ENCODE measurements at regions not wholly inside any gene's neighbourhood (a gene's known extent, or its start where the extent isn't known, plus 50 kb on each side); places are given as distances from the start of the nearest gene placed in this dataset.

DNA sequence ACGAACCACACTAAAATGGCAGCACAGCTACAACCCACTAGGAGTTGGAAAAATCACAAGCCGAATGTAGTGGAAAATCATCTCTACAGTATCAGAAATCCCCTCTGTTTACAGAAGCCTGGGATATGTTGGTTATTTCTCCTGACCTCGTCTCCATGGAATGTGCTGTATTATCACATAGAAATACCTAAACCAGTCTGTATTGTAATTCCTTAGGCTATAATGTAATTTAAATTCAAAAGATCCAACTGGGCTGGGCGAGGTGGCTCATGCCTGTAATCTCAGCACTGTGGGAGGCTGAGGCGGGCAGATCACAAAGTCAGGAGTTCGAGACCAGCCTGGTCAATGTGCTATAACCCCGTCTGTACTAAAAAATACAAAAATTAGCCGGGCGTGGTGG lies 244.8 kb upstream of the MPDZ start:
- no peak for DNase-seq

DNA sequence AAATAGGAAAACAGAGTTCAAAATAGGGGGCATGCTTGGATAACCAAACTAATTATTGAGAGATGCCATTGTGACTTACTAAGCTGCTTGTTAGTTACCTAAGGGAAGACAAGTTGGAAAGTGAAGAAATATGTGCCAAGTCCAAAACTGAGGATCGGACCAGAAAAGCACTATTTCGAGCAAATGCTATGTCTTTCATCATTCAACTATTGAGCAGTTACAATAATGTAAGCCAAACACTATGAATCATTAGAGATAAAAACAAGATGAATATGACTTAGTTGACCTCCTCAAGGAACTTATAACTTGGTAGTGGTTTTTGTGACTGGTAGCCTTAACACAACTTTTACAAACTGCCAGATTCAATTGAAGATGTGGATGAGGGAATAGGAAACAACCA lies 240.6 kb upstream of the MPDZ start:
- no peak for DNase-seq

DNA sequence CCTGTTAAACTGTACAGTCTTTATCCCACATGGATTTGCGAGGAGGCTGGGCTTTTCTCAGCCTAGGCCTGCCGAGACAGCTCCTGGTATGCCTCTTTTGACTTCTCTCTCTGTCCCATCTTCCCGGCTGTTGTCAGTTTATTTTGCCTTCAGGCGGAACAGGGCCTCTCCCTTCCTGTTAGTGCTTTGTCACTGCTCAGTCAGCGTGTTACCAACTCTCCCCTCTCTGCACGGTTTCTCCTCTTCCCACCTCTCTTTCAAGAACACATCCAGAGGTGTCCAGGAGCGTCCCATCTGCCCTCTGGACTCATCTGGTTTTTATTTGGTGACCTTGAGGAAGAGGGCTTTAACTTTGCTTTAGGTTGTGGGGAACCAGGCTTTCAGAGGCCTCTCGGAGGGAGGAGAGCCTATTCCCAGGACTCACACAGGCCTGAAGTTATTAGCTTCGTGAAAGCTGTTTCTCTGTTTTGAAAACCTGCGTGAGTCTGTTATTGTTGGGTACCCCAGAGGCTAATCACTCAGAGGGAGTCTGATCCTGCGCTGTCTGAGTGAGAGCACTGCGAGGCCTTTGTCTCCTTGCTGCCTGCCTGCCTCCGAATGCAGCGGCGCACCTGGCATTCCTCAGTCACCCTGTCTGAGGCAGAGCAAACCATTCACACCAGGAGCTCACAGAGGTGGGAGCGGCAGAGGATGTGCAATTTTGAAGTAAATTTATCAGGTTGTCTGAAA lies 234.4 kb upstream of the MPDZ start:
- no peak for DNase-seq

DNA sequence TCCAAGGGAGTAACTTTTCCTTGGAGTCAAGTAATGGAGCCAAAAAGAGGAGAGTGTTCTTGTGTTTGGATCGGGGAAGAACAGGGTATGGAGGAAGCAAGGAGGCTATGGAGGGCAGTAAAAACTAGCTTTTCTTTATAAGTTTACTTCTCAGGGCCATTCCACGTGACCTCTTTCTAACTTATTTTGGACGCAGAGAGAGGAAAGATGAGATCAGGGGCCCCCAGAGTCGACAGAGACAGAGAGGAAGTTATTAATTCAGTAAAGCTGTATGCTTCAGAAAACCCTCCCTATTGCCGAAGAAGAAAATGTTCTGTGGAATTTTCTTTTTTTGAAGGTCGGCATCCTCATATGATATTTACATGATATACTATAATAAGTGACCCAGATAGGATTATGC lies 233.8 kb upstream of the MPDZ start:
- DNase-seq = no peak

DNA sequence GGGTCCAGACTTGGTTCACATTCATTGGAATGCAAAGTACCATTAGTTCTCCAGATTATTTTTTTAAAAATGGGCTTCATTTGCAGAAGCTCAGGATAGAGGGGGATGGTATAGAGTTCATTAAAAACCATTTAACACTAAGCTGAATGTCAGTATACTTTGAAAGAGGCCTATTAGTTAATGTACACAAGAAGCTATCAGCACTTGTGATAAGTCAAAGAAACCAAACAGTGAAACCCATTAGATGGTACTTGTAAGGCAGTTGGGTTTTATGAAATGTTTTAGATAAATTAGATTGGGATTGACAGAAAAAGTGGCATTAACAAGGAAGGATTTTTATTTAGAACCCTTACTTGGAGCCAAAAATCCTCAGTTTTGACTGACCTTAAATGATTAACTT lies 229.2 kb upstream of the MPDZ start:
- no peak for DNase-seq

DNA sequence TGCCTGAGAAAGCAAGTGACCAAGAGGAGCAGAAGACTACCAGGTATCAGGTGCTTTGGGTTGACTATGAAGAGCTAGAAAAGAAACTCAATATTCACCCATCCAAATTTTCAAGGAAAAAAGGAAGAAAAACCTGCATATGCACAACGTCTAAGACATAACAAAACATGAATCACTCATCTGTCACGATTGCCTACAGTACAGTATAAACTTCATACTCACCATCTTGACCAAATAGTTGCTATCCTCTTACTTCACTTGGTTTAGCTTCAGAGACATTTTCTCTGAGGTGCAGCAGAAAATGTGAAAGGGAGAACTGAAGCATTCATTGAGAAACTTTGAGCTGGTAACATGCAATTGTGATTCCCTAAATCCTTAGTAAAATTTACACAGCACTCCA lies 228.6 kb upstream of the MPDZ start:
- DNase-seq = no peak

DNA sequence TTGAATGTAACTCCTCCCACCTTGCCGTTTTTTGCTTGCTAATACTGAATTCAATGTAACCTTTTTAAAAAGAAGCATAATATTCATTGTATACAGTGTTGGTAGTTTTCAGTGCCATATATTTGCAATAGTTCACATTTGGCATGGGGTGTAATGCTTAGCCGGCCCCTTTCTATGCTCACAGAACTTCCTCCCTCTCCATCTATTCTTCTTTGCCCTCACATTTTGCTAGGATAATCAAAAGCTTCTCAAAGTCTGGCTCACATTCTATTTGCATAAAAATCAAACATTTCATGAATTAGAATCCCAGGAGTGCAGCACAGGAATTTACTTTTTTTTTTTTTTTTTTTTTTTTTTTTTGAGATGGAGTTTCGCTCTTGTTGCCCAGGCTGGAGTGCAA lies 226.3 kb upstream of the MPDZ start:
- DNase-seq = no peak

DNA sequence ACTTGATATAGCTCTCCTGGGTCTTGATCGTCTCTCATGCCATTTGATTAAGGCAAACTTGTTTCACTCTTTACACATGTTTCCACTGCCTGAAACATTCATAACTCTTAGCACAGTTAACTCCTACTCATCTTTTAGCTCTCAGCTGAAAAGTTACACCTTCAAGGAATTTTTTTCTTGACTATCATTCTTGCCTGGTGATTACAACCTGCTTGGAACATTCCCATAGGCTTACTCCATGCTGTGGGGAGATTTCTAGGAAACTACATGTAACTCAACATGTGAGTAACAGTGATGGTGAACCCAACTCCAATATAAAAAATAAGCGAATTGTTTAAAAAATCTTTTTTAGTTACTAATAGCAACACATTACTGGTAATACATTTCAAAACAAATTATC lies 224.1 kb upstream of the MPDZ start:
- DNase-seq = no peak

DNA sequence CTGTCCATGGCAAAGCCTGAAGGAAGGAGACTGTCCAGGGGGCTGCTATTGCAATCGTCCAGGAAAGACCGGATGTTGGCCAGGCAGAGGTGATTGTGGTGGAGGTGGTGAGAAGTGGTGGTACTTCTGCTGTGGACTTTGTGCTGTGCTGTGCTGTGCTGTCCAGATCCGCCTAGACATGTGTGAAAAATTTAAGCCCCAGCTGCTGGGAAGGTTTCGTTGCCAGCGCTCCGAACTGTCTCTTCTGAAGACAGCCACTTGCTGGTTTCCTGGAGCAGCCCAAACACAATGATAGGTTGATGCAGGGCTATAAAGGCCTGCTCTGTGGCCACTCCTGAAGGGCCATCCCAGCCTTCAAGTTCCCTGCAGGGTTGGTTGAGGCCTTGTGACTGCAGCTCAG lies 223.0 kb upstream of the MPDZ start:
- DNase-seq = no peak

DNA sequence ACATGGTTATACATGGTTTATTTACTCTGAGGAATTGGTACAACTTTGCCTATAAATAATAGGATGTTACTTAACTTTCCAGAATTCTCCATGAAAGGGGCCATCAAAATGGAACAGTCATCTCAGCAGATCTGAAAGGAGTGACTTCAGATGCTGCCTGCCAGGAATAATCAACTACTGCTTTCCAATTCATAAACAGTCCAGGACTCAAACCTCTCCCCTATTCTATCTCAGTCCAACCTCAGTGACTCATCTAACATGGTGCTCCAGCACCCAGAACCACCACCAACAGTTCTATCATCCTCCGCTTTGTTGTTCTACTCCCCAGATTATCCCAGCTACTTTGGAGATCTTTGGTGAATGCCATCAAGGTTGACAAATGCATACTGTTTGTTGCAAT lies 221.5 kb upstream of the MPDZ start:
- DNase-seq = no peak

DNA sequence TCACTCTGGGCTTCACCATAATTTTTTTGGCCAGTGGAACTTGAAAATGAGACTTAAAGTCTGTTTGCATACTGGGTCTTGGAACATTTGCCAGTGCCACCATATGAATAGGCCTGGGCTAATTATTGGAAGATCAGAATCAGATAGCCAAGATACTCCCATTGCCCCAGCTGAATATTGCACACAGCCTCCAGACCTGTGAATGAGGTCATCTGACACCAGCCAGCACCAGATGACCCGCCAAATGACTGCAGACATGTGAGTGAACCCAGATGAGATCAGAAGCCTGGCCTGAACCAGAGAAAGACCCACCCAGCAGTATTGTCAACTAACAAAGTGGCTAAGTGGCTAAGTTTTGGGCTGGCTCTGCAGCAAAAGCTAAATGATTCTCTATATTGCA lies 220.5 kb upstream of the MPDZ start:
- no peak for DNase-seq

DNA sequence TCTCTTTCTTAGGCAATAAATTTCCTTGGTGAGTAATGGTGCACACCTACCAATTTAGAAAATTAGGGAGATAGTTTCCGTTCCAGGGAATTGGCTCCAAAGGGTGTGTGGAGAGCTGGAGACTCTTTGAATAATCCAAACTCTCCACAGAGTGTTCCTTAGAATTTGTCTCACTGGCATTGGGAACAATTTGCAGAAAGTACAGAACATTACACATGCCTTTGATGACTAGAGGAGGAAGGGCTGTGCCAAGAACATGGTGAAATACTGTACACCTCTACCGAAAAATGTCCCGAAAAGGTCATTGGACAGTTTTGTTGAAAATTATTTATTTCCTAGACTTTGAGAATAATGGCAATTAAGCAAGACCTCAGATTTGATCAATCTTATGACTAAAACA lies 214.2 kb upstream of the MPDZ start:
- DNase-seq = no peak

DNA sequence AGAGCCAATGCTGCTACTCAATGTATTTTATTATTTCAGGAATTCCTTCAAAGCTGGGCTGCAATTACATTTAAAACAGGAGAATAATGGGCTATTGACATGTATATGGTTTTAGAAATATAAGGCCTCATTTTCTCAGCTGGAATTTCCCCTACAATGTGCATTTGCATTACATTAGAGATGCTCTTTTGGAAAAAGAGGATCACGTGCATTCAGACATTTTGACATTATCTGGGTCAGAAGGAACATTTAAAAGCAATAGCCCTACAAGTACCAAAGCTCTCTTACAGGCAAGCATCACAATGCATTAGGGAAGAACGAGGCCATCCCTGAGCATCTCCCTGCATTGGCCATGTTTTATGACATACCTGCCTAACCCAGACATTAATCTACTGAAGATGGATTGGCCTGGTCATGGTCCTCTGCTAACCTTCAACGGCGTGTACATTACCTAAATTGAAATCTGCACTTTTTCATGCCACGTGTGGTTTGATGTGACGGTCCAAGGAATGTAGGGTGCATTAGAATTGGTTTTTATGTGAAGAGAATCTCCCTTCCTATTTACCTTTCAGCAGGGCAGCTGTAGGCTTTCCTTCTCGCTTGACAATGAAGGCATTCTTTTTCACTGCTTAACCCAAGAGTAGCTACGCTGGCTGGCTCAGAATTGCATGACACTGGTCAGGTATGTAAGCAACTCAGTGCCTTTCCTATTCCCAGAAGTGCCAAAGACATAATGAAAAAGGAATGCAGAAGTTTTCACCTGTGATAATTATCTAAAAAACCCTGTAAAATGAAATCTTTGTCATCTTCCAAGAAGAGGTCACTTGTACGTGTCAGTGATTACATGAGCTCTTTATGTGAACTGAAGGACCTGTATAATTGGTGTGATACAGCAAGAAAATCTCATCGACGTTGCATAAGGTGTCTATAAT lies 212.3 kb upstream of the MPDZ start:
- no peak for DNase-seq

DNA sequence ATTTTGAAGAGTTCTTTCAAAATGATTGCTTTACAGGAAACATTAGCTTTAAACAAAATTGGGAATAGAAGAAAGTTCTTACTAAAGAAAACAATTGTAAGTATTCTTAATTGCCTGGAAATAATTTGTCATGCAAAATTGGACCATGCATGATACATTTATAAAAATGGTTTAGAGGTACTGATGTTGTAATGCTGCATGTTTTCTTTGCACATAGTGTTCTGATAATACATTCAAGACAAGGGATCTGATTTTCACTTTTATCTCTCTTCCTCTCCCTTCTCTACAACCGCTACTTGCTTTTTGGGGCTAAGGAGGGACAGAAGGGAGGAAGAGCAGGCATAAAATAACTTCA lies 211.6 kb upstream of the MPDZ start:
- DNase-seq = no peak

DNA sequence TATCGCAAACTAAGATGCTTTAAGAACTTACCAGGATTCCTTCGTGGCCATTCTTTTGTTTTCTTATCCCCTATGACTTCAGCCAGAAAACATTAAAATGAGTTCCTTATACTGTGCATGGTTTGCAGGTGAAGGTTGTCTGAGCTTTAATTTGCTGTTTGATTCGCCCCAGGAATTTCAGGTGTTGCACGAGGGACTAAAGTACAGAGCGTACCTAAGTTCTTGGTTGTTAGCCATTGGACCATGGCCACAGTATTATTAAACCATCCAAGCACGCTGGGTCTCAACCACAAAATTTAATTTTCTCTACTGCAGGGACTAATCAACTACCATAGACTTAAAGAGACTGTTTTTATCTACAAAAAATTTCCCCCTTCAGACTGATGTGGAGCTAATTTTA lies 208.4 kb upstream of the MPDZ start:
- no peak for DNase-seq

DNA sequence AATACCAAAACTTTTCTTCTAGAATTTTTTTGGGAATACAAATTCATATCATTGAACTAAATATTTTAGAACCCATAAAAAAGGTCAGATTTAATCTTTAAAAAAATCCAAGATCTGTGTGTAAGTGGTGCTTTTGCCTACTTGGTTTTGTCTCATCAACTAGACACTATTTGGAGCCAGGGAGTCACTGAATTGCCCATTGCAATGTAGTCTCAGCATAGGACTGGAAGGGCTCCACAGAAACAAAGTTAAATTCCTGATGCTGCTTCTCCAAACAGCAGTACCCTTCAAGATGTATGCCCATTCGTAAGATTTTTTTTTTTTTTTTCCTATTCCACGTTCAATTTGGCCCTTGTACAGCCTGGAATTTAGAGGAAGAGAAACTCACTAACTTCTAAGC lies 208.0 kb upstream of the MPDZ start:
- DNase-seq = no peak

DNA sequence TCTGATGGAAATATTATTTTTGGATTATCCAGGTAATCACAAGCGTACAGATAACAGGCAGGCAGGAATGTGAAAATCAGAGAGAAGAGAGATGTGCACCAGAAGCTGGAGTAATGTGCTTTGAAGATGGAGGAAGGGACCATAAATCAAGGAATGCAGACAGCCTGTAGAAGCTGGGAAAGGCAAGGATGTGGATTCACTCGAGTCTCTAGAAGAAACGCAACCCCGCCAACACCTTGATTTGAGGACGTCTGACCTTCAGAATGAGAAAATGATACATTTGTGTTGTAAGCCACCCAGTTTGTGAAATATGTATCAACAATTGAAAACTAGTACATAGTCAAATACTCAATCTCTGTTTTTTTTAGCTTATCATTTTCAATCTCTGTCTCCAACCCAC lies 207.6 kb upstream of the MPDZ start:
- DNase-seq = no peak

DNA sequence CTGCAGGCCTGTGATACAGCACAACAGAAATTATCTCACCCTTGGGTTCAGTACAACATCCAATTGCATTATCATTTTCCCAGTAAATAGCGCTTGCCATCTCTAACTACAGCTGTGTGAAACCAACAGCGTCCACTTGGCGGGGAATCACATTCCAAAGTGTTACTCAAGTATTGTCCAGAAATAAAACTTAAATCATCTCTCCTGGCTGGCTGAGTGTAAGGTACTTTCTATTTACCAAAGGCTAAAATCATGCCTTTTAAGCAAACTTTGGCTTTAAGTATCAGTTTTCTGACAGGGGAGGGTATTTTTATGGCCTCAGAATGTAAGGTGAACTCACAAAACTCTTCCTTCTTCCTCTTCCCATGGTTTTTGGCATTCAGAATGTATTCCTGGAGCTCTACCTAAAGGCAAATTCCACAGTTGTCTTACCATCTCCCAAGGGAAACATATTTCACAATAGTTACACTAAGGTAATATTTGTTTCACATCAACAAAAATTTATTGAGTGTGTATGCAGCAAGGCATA lies 205.6 kb upstream of the MPDZ start:
- DNase-seq = no peak

DNA sequence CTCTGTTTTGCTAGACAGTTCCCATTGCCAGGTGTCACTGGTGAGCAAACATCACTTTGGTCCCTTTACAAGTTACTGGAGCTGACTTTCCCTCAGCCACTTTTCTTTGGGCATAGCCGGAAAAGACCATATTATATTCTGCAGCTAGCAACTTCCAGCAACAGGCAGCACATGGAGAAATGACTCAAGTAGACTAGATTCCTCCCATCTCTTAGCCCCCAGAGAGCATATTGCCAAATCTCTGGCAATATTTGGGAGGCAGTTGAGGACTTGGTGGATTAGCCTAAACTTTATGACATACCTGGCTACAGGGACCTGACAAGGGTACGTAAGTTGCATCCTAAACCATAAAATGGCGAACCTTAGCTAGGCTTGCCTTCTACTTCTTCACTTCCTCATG lies 204.7 kb upstream of the MPDZ start:
- no peak for DNase-seq

DNA sequence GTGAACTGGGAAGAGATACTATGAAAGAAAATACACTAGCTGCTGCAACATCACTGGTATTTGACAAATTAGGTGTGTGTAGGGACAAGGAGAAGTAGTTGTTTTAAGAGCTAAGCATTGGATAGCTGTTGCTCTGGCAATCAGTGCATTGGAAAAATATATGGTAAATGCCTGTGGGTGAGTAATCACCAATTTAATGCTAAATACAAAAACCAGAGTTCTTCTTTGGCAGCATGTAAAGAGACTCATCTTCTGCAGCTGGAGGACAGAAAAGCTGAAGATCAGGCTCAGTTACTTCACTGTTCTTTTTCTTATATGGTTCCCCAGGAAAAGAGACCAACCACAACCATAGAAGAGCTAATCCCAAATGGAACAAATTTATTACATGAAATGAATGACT lies 201.8 kb upstream of the MPDZ start:
- no peak for DNase-seq

DNA sequence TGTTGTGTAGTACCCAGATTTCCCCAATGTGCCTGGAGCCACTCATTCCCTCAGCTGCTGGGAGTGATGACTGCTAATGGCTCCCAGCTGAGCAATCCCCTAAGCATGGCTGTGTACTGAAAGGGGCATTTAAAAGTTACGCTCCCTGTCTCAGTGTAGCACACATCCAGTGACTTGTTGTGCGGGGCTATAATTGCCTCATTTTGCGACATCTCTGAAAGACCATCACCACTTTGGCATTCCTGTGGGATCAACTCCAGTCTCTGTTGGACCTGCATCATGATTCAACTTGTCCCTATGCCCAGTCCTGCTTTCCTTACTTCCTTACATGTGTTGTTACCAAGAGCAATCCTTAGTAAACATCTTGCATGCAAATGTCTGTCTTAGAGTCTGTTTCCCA lies 201.2 kb upstream of the MPDZ start:
- DNase-seq = no peak

DNA sequence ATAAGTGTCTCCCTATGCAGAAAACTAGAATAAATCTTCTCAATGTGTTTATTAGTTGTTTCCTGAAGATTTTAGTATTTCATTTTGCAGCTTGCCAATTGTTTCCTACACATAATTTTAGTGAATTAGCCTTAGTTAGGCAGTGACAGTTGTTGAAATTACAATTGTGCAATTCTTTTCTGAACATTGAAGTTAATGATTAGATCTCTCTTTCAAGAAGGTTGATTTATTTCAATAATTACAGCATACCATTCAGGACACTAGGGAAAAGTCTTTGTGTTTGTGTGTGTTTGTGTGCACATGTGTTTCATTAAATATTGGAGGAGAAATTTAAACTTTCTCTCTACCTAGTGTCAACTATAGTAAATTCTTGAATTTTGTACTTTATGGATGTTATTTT lies 199.6 kb upstream of the MPDZ start:
- DNase-seq = no peak

DNA sequence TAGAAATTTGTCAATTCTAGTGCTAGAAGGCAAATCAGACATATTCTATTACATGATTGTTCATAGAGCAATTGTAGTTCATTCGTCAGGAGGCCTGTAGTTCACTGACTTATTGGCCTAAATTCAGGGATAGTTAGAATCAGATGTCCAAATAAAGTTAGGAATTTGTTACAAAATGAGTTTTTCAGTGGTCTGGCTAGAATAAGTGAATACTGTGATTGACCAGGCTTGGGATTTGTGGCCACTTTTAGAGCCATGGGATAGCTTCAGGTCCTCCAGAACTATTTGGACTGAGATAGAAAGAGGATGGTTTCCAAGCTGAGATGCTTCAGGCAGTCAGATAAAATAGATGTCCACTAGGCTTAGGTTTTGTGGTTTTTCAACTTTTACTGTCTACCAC lies 199.1 kb upstream of the MPDZ start:
- DNase-seq = no peak

DNA sequence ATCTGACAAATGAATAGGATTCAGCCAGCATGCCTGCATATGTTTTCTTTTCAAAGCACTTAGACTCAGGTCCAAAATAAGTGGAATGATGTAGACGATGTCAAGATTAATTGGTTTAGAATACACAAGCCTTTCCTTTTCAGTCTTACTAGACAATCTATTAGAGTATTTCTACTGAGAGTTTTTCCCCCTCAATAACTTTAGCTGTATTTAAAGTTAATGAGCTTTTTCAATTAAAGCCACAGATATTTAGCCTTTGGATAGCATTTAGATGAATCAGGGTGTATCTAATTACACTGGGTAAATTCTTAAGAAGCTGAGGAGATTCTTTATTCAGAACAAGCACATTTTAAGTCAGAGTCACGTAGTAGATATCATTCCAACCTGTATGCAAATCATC lies 198.7 kb upstream of the MPDZ start:
- DNase-seq = no peak

DNA sequence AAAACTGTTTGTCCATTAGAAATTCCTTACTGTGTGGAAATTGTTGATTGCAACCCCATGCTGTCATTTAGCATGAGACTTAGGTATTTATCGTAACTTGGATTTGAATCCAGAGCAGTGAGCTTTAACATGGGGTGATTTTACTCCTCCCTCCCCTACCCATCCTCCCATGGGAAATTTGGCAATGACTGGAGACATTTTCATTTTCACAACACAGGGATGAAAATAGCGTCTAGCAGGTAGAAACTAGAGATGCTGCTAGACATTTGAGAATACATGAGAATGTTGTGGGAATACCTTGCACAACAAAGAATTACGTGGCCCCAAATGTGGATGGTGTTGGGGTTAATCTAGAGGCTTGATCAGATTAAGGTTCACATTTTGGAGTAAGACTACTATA lies 191.3 kb upstream of the MPDZ start:
- no peak for DNase-seq
